ENCODE measurements at regions not wholly inside any gene's neighbourhood (a gene's known extent, or its start where the extent isn't known, plus 50 kb on each side); places are given as distances from the start of the nearest gene placed in this dataset.

DNA sequence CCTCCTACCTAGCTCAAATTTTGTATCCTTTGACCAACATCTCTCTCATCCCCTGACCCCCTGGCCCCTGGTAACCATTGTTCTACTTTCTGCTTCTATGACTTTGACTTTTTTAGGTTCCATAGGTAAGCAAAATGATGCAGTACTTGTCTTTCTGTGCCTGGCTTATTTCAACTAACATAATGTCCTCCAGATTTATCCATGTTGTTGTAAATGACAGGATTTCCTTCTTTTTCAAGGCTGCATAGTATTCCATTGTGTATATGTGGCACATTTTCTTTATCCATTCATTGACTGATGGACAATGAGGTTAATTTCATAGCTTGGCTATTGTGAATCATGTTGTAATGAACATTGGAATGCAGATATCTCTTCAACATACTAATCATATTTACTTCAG, 170.1 kb downstream of the DPY19L2 start:
- no peak overlapping the region for H3K9ac ChIP-seq (ENCODE audit: control insufficient read depth, insufficient read depth, low read length)
- ChIA-PET SMC1A (ENCODE audit: uncharacterized antibody, unreplicated experiment) (no interaction called here), RAD21 (ENCODE audit: unreplicated experiment) (no interaction called here), POLR2A (no interaction called here), CTCF (no interaction called here)
- peak; percentile 44 for FAIRE-seq
- no peaks in the 10 kb centered on the region for H3K36me3 ChIP-seq (ENCODE audit: control insufficient read depth in 2 of 2, insufficient read depth in 2 of 2, low read length in 1 of 2)
- DNase-seq (ENCODE audit: low read depth, low spot score) = no peak
- H3K4me1 ChIP-seq (ENCODE audit: control insufficient read depth, insufficient read depth, low read length) = no peaks in the 10 kb centered on the region
- no peak overlapping the region for H2AFZ ChIP-seq (ENCODE audit: control insufficient read depth, low read depth, low read length)
- ATAC-seq = no peak
- H3K4me2 ChIP-seq (ENCODE audit: control insufficient read depth, insufficient read depth) = no peak overlapping the region
- in situ Hi-C loops (cut with MboI) = no loop called here
- intact Hi-C loops (cut with micrococcal nuclease; ENCODE audit: unreplicated experiment) = no loop called here
- no peak overlapping the region for H3K4me3 ChIP-seq
- H4K20me1 ChIP-seq (ENCODE audit: control insufficient read depth, insufficient read depth) = no peaks in the 10 kb centered on the region
- no peaks in the 10 kb centered on the region for H3K27me3 ChIP-seq (replicated peaks in 1 of 2; ENCODE audit: control insufficient read depth in 2 of 2, insufficient read depth in 2 of 2, low read length in 1 of 2)
- H3K9me3 ChIP-seq (replicated peaks; ENCODE audit: control insufficient read depth, insufficient read depth, low read length) = no peaks in the 10 kb centered on the region
- H3K79me2 ChIP-seq (ENCODE audit: control insufficient read depth, insufficient read depth, low read length) = no peaks in the 10 kb centered on the region
- no peak overlapping the region for H3K27ac ChIP-seq (ENCODE audit: control insufficient read depth, insufficient read depth)
- no TSS peak for BruUV-seq (replicated peaks)
- TF ChIP-seq ATF7 (IDR thresholded peaks at IDR 0.05; ENCODE audit: low read depth) (no peak), CREM (IDR thresholded peaks at IDR 0.05; ENCODE audit: low read depth) (no peak), TCF12 (IDR thresholded peaks at IDR 0.05; ENCODE audit: low read depth, low read length) (no peak), NFXL1 (IDR thresholded peaks at IDR 0.05; ENCODE audit: borderline replicate concordance) (no peak), EED (IDR thresholded peaks at IDR 0.05; ENCODE audit: low read depth) (no peak), NFYB (IDR thresholded peaks at IDR 0.05; ENCODE audit: insufficient read depth, low read depth, low read length) (no peak), FOXK2 (IDR thresholded peaks at IDR 0.05) (no peak), ZNF622 (IDR thresholded peaks at IDR 0.05) (no peak), CEBPB (IDR thresholded peaks at IDR 0.05; ENCODE audit: borderline replicate concordance in 1 of 2, low read depth in 2 of 2, low read length in 2 of 2) (no peak), MEF2B (IDR thresholded peaks at IDR 0.05; ENCODE audit: partially characterized antibody, poor library complexity, severe bottlenecking) (no peak), YY1 (IDR thresholded peaks at IDR 0.05; ENCODE audit: low read depth, low read length) (no peak)
- TF ChIP-seq, protein P1, sequence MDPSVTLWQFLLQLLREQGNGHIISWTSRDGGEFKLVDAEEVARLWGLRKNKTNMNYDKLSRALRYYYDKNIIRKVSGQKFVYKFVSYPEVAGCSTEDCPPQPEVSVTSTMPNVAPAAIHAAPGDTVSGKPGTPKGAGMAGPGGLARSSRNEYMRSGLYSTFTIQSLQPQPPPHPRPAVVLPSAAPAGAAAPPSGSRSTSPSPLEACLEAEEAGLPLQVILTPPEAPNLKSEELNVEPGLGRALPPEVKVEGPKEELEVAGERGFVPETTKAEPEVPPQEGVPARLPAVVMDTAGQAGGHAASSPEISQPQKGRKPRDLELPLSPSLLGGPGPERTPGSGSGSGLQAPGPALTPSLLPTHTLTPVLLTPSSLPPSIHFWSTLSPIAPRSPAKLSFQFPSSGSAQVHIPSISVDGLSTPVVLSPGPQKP (IDR thresholded peaks at IDR 0.05; ENCODE audit: low read depth, low read length) = no peak

Data from GM12878 (cell line).